Heart right ventricle (tissue), 16 donors: ENCODE measurements at regions not wholly inside any gene's neighbourhood (a gene's known extent, or its start where the extent isn't known, plus 50 kb on each side); places are given as distances from the start of the nearest gene placed in this dataset.
"Not testable (repeated sequence)": the region's sequence is repeated elsewhere in the genome, so short reads cannot be mapped to it uniquely, and the experiment has no call there.

Experiments used
- ATAC-seq, 8 donors: fragments of 200-7000 bp; cut with Tn5 transposase; one replicate each; pipeline ENCODE4 v1.9.1; 2020; ENCODE audit warnings: mild to moderate bottlenecking in 8 of 8, moderate library complexity in 8 of 8, moderate number of reproducible peaks in 1 of 8
- DNase-seq, 2 donors: peaks; one replicate each; pipeline ENCODE4 v3.0.0-alpha.2; 2020
- H3K27ac ChIP-seq, 10 donors: fragments of 200-600 bp; sonication (generic) in 2 of 10; one replicate each; pipeline versions ENCODE4 v1.5.0 to v1.8.0; 2020 to 2022; ENCODE audit warnings: mild to moderate bottlenecking in 3 of 10
- H3K27me3 ChIP-seq, 7 donors: fragments of 200-600 bp; one replicate each; pipeline ENCODE4 v1.8.0; 2021 to 2022; ENCODE audit warnings: mild to moderate bottlenecking in 2 of 7
- H3K36me3 ChIP-seq, 9 donors: fragments of 200-600 bp; sonication (generic) in 1 of 9; one replicate each; pipeline versions ENCODE4 v1.5.0 to v1.8.0; 2020 to 2022; ENCODE audit warnings: mild to moderate bottlenecking in 2 of 9
- H3K4me1 ChIP-seq, 9 donors: fragments of 200-600 bp; sonication (generic) in 1 of 9; one replicate each; pipeline versions ENCODE4 v1.5.0 to v1.8.0; 2020 to 2022; ENCODE audit warnings: mild to moderate bottlenecking in 4 of 9
- H3K4me3 ChIP-seq, 10 donors: fragments of 200-600 bp; sonication (generic) in 2 of 10; one replicate each; pipeline versions ENCODE4 v1.5.0 to v1.8.0; 2020 to 2022; ENCODE audit warnings: mild to moderate bottlenecking in 7 of 10, moderate library complexity in 2 of 10
- H3K9me3 ChIP-seq, 11 donors: fragments of 200-600 bp in 10 of 11; sonication (generic) in 2 of 11; one replicate each; pipeline versions ENCODE4 v1.5.0 to v1.8.0; 2013 to 2022; ENCODE audit warnings: mild to moderate bottlenecking in 2 of 11, control low read depth in 1 of 11, moderate library complexity in 1 of 11
- WGBS, 2 donors: extraction: QIAGEN DNeasy Blood & Tissue Kit; methylation state at CpG; one replicate each; pipeline ENCODE4 v1.1.7; 2013; ENCODE audit warnings: inconsistent platforms in 1 of 2; 5-methylcytosine and 5-hydroxymethylcytosine counted together
- intact Hi-C, 10 donors: fragments of 100-400 bp; cut with DNase I; formaldehyde crosslinking; loops; one replicate each; pipeline versions ENCODE4 v1.11.1 to v1.14.2; 2022
- TF ChIP-seq, protein P1 (sequence below), 9 donors: fragments of 200-600 bp; sonication (generic) in 2 of 9; IDR thresholded peaks; one replicate each; pipeline versions ENCODE4 v1.5.0 to v1.8.0; 2021 to 2022; ENCODE audit warnings: antibody characterized with exemption in 9 of 9, mild to moderate bottlenecking in 5 of 9, moderate library complexity in 1 of 9
- donor health status: Arrhythmogenic right ventricular cardiomyopathy.
- donor health status: ischemic (EF 13 %, LVEDD 7.1; RV severe dilation, severe dysfunction).
- donor health status: healthy with polysubstance abuse.
- donor health status: DM: no; HTN: yes; CAD: no.
- donor health status: DM: no; HTN: no; CAD: no.
- donor health status: ischemic (EF 25% LVEDD 6.9; RV normal size, moderate dysfunction).
- donor health status: ischemic (EF 25% LVEDD 5.7; RV mildly dilated, moderate dysfunction).
- donor health status: healthy.
- donor health status: DM: yes; HTN: yes; CAD: no.
- donor health status: Ischemic cardiomyopathy.
- donor health status: ischemic (EF 35%, LVEDD 5.7; RV mildly dilated, moderate dysfunction).
- donor health status: nonischemic (EF 11% LVEDD 7.7; RV severe dilation, severe dysfunction).
- donor health status: DM: yes; HTN: yes; CAD: no.
- donor health status: PGD.
- donor health status: ischemic (EF 29% LVEDD 5.4; RV normal size, mild dysfunction).
- donor health status: nonischemic (EF 23%, LVEDD 6.1; RV moderate dilation, normal function).

DNA sequence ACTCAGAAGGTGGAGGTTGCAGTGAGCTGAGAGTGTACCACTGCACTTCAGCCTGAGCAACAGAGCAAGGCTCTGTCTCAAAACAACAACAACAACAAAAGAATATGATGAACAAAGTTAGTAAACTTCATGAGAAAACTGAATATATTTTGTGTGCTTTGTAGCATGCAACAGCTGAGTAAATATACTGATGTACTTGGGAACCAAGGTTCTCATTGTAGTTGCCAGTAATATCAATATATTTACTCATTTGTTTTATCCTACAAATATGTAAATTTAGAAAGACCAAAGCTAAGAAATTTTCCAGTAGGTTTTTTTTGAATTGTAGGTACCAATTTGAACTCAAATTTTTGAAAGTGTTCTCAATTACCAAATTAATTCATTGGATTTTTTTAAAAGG lies 127.2 kb downstream of the IPO8 start:
- intact Hi-C loops, result no loop called here
- Histone ChIP-seq H3K9me3 (peaks cover 0 to 7% (median 0%) of the 10 kb centered on the region in 11 donors), H3K4me1 (no peaks in the 10 kb centered on the region), H3K27ac (no peak overlapping the region), H3K27me3 (no peaks in the 10 kb centered on the region), H3K36me3 (no peaks in the 10 kb centered on the region), H3K4me3 (no peak overlapping the region)
- ATAC-seq (no peak), DNase-seq (no peak)
- TF ChIP-seq, protein P1, sequence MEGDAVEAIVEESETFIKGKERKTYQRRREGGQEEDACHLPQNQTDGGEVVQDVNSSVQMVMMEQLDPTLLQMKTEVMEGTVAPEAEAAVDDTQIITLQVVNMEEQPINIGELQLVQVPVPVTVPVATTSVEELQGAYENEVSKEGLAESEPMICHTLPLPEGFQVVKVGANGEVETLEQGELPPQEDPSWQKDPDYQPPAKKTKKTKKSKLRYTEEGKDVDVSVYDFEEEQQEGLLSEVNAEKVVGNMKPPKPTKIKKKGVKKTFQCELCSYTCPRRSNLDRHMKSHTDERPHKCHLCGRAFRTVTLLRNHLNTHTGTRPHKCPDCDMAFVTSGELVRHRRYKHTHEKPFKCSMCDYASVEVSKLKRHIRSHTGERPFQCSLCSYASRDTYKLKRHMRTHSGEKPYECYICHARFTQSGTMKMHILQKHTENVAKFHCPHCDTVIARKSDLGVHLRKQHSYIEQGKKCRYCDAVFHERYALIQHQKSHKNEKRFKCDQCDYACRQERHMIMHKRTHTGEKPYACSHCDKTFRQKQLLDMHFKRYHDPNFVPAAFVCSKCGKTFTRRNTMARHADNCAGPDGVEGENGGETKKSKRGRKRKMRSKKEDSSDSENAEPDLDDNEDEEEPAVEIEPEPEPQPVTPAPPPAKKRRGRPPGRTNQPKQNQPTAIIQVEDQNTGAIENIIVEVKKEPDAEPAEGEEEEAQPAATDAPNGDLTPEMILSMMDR (IDR thresholded peaks at IDR 0.05), result no peak

DNA sequence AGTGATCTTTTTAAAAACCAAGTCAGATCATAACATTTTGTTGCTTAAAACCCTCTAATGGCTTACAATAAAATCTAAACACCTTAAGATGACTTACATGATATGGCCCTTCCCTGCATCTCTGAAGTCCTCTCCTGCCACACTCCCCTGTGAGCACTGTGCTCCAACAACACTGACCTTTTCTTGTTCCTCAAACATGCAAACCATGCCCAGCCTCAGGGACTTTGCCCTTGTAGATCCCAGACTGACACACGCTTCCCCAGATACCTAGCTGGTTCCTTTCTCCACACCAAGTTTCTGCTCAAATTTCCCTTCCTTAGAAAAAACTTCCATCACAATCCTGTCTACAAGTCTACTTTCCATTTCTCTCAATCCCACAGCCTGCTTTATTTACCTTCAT lies 128.6 kb downstream of the IPO8 start:
- no peak for ATAC-seq
- DNase-seq, result no peak
- intact Hi-C loops, result no loop called here
- Histone ChIP-seq H3K4me3 (no peak overlapping the region), H3K27me3 (no peaks in the 10 kb centered on the region), H3K36me3 (no peaks in the 10 kb centered on the region), H3K27ac (no peak overlapping the region), H3K4me1 (no peaks in the 10 kb centered on the region), H3K9me3 (peaks cover 0 to 7% (median 0%) of the 10 kb centered on the region in 11 donors)
- TF ChIP-seq, protein P1 (IDR thresholded peaks at IDR 0.05), result no peak
- WGBS, 2 donors, result 82 to 93% methylated on average over 1 of the region's 1 CpG

DNA sequence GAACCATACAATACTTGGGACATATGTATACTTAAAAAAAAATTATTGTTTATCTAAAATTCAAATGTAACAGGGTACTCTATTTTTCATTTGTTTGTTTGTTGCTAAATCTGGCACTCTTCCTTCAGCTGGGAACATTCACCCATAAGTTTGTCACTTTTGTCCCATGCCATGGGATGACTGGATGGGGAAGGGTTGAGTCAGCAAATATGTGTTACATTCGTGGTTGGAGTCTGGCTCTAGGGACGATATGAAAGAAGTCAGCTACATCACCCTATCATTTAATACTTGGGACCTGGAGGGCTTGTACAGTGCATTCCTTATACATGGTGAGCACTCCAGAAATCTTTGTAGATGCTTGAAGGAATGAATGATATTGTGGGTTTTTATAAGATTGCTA lies 131.3 kb downstream of the IPO8 start:
- 56 to 80% methylated on average over 2 of the region's 2 CpGs for WGBS, 2 donors
- TF ChIP-seq, protein P1 (IDR thresholded peaks at IDR 0.05), result no peak
- Histone ChIP-seq H3K27ac (no peak overlapping the region), H3K36me3 (no peaks in the 10 kb centered on the region), H3K9me3 (peaks cover 0 to 25% (median 0%) of the 10 kb centered on the region in 11 donors), H3K4me1 (no peaks in the 10 kb centered on the region), H3K27me3 (no peaks in the 10 kb centered on the region), H3K4me3 (no peak overlapping the region)
- ATAC-seq (no peak), DNase-seq (no peak)
- intact Hi-C loops, result no loop called here

DNA sequence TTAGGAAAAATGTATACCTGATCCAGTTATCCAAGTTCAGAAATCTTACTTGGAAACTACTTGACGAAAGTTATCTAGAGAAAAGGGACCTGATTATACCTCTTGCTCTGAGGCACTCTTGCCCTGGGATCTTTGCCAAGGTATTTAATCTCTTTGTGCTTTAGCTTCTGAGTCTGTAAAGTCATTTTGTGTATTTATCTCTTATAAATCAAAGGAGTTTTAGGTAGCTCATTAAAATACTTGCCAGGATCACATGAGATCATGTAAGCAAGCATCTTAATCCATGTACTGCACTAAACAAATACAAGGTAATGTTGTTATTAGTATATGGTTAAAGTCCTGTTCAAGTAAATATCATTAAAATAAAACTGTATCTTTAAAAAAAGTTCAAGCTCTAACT lies 147.5 kb downstream of the IPO8 start:
- H3K27ac ChIP-seq, result no peak overlapping the region
- H3K4me1 ChIP-seq, result no peaks in the 10 kb centered on the region
- intact Hi-C loops, result no loop called here
- H3K9me3 ChIP-seq, result peaks cover 0 to 12% (median 0%) of the 10 kb centered on the region in 11 donors
- DNase-seq (no peak), ATAC-seq (no peak)
- no peaks in the 10 kb centered on the region for H3K27me3 ChIP-seq
- TF ChIP-seq, protein P1 (IDR thresholded peaks at IDR 0.05), result no peak
- 34 to 46% methylated on average over 1 of the region's 1 CpG for WGBS, 2 donors
- H3K36me3 ChIP-seq, result no peaks in the 10 kb centered on the region
- no peak overlapping the region for H3K4me3 ChIP-seq

DNA sequence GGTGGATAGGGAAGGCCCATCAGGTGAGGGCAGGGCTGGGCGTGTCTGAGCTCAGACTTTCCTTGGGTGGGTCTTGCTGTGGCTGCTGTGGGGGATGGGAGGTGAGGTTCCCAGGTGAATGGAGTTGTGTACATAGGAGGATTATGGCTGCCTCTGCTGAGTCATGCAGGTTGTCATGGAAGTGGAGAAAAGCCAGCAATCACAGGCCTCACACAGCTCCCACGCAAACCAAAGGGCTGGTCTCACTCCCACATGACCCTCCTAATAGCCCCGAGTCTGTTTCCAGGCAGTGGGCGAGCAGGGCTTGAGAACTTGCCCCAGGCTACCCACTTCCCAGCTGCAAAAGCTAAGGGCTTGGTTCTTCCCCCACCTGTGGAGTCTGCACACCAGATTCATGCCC lies 149.5 kb downstream of the IPO8 start:
- TF ChIP-seq, protein P1 (IDR thresholded peaks at IDR 0.05), result no peak
- no peaks in the 10 kb centered on the region for H3K27me3 ChIP-seq
- no peak for ATAC-seq
- H3K9me3 ChIP-seq, result peaks cover 0 to 23% (median 0%) of the 10 kb centered on the region in 11 donors
- H3K4me1 ChIP-seq, result no peaks in the 10 kb centered on the region
- intact Hi-C loops, result no loop called here
- 86 to 90% methylated on average over 4 of the region's 4 CpGs for WGBS, 2 donors
- DNase-seq, result no peak
- H3K27ac ChIP-seq, result no peak overlapping the region
- no peak overlapping the region for H3K4me3 ChIP-seq
- no peaks in the 10 kb centered on the region for H3K36me3 ChIP-seq

DNA sequence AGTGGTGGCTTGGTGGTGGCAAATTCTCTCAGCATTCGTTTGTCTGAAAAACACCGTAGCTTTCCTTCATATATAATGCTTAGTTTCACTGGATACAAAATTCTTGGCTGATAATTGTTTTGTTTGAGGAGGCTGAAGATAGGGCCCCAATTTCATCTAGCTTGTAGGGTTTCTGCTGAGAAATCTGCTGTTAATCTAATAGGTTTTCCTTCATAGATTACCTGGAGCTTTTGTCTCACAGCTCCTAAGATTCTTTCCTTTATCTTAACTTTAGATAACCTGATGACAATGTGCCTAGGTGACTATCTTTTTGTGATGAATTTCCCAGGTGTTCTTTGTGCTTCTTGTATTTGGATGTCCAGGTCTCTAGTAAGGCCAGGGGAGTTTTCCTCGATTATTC lies 151.0 kb downstream of the IPO8 start:
- H3K36me3 ChIP-seq, H3K4me1 ChIP-seq, H3K4me3 ChIP-seq, H3K27me3 ChIP-seq, H3K27ac ChIP-seq, intact Hi-C loops, DNase-seq, ATAC-seq: not testable (repeated sequence)
- 93 to 94% methylated on average over 3 of the region's 3 CpGs for WGBS, 2 donors
- peaks cover 0 to 33% (median 0%) of the 10 kb centered on the region in 11 donors for H3K9me3 ChIP-seq
